Sigmoid colon (tissue), 6 donors: ENCODE measurements at regions not wholly inside any gene's neighbourhood (a gene's known extent, or its start where the extent isn't known, plus 50 kb on each side); places are given as distances from the start of the nearest gene placed in this dataset.

Experiments
- DNase-seq: peaks from one replicate; pipeline ENCODE4 v3.0.0-alpha.2; 2019
- H3K27ac ChIP-seq, 4 donors: fragments of 200-600 bp; sonication (generic); one replicate each; pipeline ENCODE4 v1.5.1; 2016 to 2019; ENCODE audit warnings: mild to moderate bottlenecking in 1 of 4
- H3K27me3 ChIP-seq, 3 donors: fragments of 200-600 bp; sonication (generic); one replicate each; pipeline ENCODE4 v1.5.1; 2019; ENCODE audit warnings: mild to moderate bottlenecking in 1 of 3
- H3K36me3 ChIP-seq, 4 donors: fragments of 200-600 bp; sonication (generic); one replicate each; pipeline ENCODE4 v1.5.1; 2016 to 2019
- H3K4me1 ChIP-seq, 4 donors: fragments of 200-600 bp; sonication (generic); one replicate each; pipeline ENCODE4 v1.5.1; 2017 to 2019
- H3K4me3 ChIP-seq, 4 donors: fragments of 200-600 bp; sonication (generic); one replicate each; pipeline ENCODE4 v1.5.1; 2017 to 2019; ENCODE audit warnings: mild to moderate bottlenecking in 2 of 4, moderate library complexity in 1 of 4
- H3K9me3 ChIP-seq, 4 donors: fragments of 200-600 bp in 3 of 4; sonication (generic) in 3 of 4; one replicate each; pipeline versions ENCODE4 v1.5.1 to v1.6.1; 2013 to 2019
- EP300 ChIP-seq, 4 donors: sonication (generic); formaldehyde crosslinking; IDR thresholded peaks; one replicate each; pipeline ENCODE4 v1.6.1; 2017; ENCODE audit warnings: antibody characterized with exemption in 4 of 4
- POLR2A ChIP-seq, 2 donors: fragments of 450-650 bp; IDR thresholded peaks; one replicate each; pipeline ENCODE4 v1.6.1; 2016; ENCODE audit warnings: antibody characterized with exemption in 2 of 2, mild to moderate bottlenecking in 2 of 2, moderate library complexity in 2 of 2
- POLR2AphosphoS5 ChIP-seq, 4 donors: sonication (generic); formaldehyde crosslinking; IDR thresholded peaks; one replicate each; pipeline ENCODE4 v1.6.1; 2017; ENCODE audit warnings: antibody characterized with exemption in 4 of 4
- WGBS, 2 donors: extraction: QIAGEN DNeasy Blood & Tissue Kit; methylation state at CpG; one replicate each; pipeline ENCODE4 v1.1.7; 2013; 5-methylcytosine and 5-hydroxymethylcytosine counted together
- intact Hi-C: fragments of 100-400 bp; cut with DNase I; formaldehyde crosslinking; loops from one replicate; pipeline ENCODE4 v1.15.1; 2023
- TF ChIP-seq, protein P1 (sequence below), 4 experiments: fragments of 450-650 bp in 3 of 4; fragments of 200-600 bp in 1 of 4; IDR thresholded peaks; one replicate each; pipeline ENCODE4 v1.5.1; 2016 to 2019; ENCODE audit warnings: antibody characterized with exemption in 4 of 4, mild to moderate bottlenecking in 3 of 4, moderate library complexity in 2 of 4
- donor health status: healthy with polysubstance abuse.
- donor health status: healthy.

DNA sequence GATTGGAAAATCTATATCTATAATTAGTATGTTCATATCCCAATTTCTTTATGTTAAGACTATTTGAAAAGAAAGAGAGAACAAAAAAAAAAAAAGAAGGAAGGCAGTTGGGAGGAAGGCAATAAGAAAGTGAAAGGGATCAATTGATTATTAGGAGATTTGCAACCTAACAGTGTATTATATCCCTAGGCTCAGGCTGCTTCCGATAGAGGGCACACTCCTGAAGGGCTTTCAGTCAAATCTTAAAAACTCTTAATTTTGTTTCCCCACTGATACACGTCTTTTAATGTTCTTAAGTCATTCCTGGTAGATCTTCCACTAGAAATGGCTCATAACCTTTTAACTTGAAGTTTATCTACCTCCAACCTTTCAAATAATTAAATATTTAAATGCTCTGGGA lies 763.9 kb downstream of the BCL11A start:
- no peak for DNase-seq
- no peaks in the 10 kb centered on the region for H3K36me3 ChIP-seq
- no peaks in the 10 kb centered on the region for H3K27me3 ChIP-seq
- H3K9me3 ChIP-seq, result peaks cover 0 to under 1% (median 0%) of the 10 kb centered on the region in 4 donors
- WGBS, 2 donors, result 85% methylated on average over 2 of the region's 2 CpGs
- no peak overlapping the region for H3K27ac ChIP-seq
- no peaks in the 10 kb centered on the region for H3K4me1 ChIP-seq
- intact Hi-C loops, result no loop called here
- no peak overlapping the region for H3K4me3 ChIP-seq
- no peak for TF ChIP-seq POLR2AphosphoS5 (IDR thresholded peaks at IDR 0.05)
- TF ChIP-seq, protein P1, sequence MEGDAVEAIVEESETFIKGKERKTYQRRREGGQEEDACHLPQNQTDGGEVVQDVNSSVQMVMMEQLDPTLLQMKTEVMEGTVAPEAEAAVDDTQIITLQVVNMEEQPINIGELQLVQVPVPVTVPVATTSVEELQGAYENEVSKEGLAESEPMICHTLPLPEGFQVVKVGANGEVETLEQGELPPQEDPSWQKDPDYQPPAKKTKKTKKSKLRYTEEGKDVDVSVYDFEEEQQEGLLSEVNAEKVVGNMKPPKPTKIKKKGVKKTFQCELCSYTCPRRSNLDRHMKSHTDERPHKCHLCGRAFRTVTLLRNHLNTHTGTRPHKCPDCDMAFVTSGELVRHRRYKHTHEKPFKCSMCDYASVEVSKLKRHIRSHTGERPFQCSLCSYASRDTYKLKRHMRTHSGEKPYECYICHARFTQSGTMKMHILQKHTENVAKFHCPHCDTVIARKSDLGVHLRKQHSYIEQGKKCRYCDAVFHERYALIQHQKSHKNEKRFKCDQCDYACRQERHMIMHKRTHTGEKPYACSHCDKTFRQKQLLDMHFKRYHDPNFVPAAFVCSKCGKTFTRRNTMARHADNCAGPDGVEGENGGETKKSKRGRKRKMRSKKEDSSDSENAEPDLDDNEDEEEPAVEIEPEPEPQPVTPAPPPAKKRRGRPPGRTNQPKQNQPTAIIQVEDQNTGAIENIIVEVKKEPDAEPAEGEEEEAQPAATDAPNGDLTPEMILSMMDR (IDR thresholded peaks at IDR 0.05), result no peak
- TF ChIP-seq EP300 (IDR thresholded peaks at IDR 0.05), result no peak
- no peak for TF ChIP-seq POLR2A (IDR thresholded peaks at IDR 0.05)

- Histone ChIP-seq H3K36me3 (no peaks in the 10 kb centered on the region), H3K27me3 (no peaks in the 10 kb centered on the region), H3K4me3 (no peak overlapping the region), H3K4me1 (no peaks in the 10 kb centered on the region), H3K27ac (no peak overlapping the region), H3K9me3 (no peaks in the 10 kb centered on the region)
- no peak for DNase-seq
- TF ChIP-seq POLR2AphosphoS5 (IDR thresholded peaks at IDR 0.05) (no peak), EP300 (IDR thresholded peaks at IDR 0.05) (no peak), POLR2A (IDR thresholded peaks at IDR 0.05) (no peak)
- TF ChIP-seq, protein P1 (IDR thresholded peaks at IDR 0.05), result no peak
- 89 to 90% methylated on average over 3 of the region's 3 CpGs for WGBS, 2 donors
- intact Hi-C loops, result no loop called here
These were observed 766.4 kb downstream of the BCL11A start for GRCh38 chr2:59787095-59787494.

- TF ChIP-seq POLR2AphosphoS5 (IDR thresholded peaks at IDR 0.05) (no peak), EP300 (IDR thresholded peaks at IDR 0.05) (no peak), POLR2A (IDR thresholded peaks at IDR 0.05) (no peak)
- TF ChIP-seq, protein P1 (IDR thresholded peaks at IDR 0.05), result no peak
- H3K4me1 ChIP-seq, result no peaks in the 10 kb centered on the region
- H3K27me3 ChIP-seq, result no peaks in the 10 kb centered on the region
- WGBS, 2 donors, result 44 to 88% methylated on average over 1 of the region's 1 CpG
- H3K9me3 ChIP-seq, result no peaks in the 10 kb centered on the region
- H3K27ac ChIP-seq, result no peak overlapping the region
- H3K36me3 ChIP-seq, result no peaks in the 10 kb centered on the region
- no peak overlapping the region for H3K4me3 ChIP-seq
- intact Hi-C loops, result no loop called here
- no peak for DNase-seq
These were observed 766.8 kb downstream of the BCL11A start for GRCh38 chr2:59786684-59787083.

DNA sequence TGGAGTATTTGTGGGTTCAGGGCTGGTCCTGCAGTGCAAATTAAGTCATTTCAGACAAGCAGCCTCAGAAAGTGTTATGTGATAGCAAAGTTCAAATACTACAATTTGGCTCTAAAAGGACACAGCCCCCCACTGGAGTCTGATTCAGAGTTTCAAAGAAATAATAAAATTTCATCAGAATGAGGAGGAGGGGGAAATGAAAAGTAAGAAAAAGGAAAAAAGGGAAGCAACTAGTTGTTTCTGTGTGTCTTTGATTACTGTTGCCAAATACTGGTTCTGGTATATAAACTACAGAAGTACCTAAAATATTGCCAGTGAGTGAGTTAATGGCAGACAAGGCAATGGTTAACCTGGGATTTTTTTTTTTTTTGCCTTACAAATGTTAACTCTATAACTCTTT lies 773.9 kb downstream of the BCL11A start:
- intact Hi-C loops, result no loop called here
- no peak for DNase-seq
- no peak overlapping the region for H3K4me3 ChIP-seq

GRCh38 chr2:59777120-59777519 lies 776.3 kb downstream of the BCL11A start:
- intact Hi-C loops, result no loop called here
- H3K27ac ChIP-seq, result no peak overlapping the region
- DNase-seq, result no peak
- TF ChIP-seq, protein P1 (IDR thresholded peaks at IDR 0.05), result no peak
- no peak for TF ChIP-seq POLR2AphosphoS5 (IDR thresholded peaks at IDR 0.05)
- TF ChIP-seq POLR2A (IDR thresholded peaks at IDR 0.05), result no peak
- TF ChIP-seq EP300 (IDR thresholded peaks at IDR 0.05), result no peak
- H3K9me3 ChIP-seq, result no peaks in the 10 kb centered on the region
- no peak overlapping the region for H3K4me3 ChIP-seq
- 83 to 98% methylated on average over 3 of the region's 3 CpGs for WGBS, 2 donors
- no peaks in the 10 kb centered on the region for H3K36me3 ChIP-seq
- H3K27me3 ChIP-seq, result no peaks in the 10 kb centered on the region
- no peaks in the 10 kb centered on the region for H3K4me1 ChIP-seq

More for the DNA sequence above, 773.9 kb downstream of the BCL11A start:
- no peaks in the 10 kb centered on the region for H3K9me3 ChIP-seq
- no peaks in the 10 kb centered on the region for H3K27me3 ChIP-seq
- TF ChIP-seq POLR2A (IDR thresholded peaks at IDR 0.05), result no peak
- TF ChIP-seq, protein P1 (IDR thresholded peaks at IDR 0.05), result no peak
- no peaks in the 10 kb centered on the region for H3K4me1 ChIP-seq
- no peak overlapping the region for H3K27ac ChIP-seq
- no peaks in the 10 kb centered on the region for H3K36me3 ChIP-seq
